CD14-positive monocyte (primary cell): ENCODE measurements at regions not wholly inside any gene's neighbourhood (a gene's known extent, or its start where the extent isn't known, plus 50 kb on each side); places are given as distances from the start of the nearest gene placed in this dataset.

Source experiments
- DNase-seq, 3 donors: peaks; one replicate each; pipeline ENCODE4 v3.0.0-alpha.2; 2011 to 2022
- H2AFZ ChIP-seq: 2 replicates; pipeline ENCODE4 v1.6.0; 2012; ENCODE audit warnings: mild to moderate bottlenecking, low read depth, low read length, inconsistent platforms; ENCODE audit not compliant: insufficient read depth, poor library complexity, severe bottlenecking
- H3K27ac ChIP-seq, 2 donors: 1 replicate in 1 of 2; 2 replicates in 1 of 2; pipeline ENCODE4 v1.5.1; 2012 to 2013; ENCODE audit warnings: low read length in 2 of 2, control low read depth in 1 of 2, inconsistent platforms in 1 of 2, low read depth in 1 of 2, mild to moderate bottlenecking in 1 of 2
- H3K27me3 ChIP-seq, 2 donors: one replicate each; pipeline versions ENCODE4 v1.6.0 to v1.6.1; 2011 to 2013; ENCODE audit warnings: low read length in 2 of 2; ENCODE audit not compliant: control insufficient read depth in 2 of 2, insufficient read depth in 2 of 2
- H3K36me3 ChIP-seq, 2 donors: replicated peaks in 1 of 2; 1 replicate in 1 of 2; 2 replicates in 1 of 2; pipeline versions ENCODE4 v1.5.1 to v1.6.1; 2012 to 2013; ENCODE audit warnings: low read length in 2 of 2, control low read depth in 1 of 2, inconsistent platforms in 1 of 2, mild to moderate bottlenecking in 1 of 2; ENCODE audit not compliant: insufficient read depth in 2 of 2, control insufficient read depth in 1 of 2
- H3K4me1 ChIP-seq, 2 donors: 1 replicate in 1 of 2; 2 replicates in 1 of 2; pipeline versions ENCODE4 v1.5.1 to v1.6.1; 2012 to 2013; ENCODE audit warnings: low read length in 2 of 2, control low read depth in 1 of 2, inconsistent platforms in 1 of 2, mild to moderate bottlenecking in 1 of 2, moderate library complexity in 1 of 2; ENCODE audit not compliant: insufficient read depth in 2 of 2, control insufficient read depth in 1 of 2
- H3K4me2 ChIP-seq: replicated peaks from 2 replicates; pipeline ENCODE3; 2012; ENCODE audit warnings: low read length, moderate library complexity, mild to moderate bottlenecking; ENCODE audit not compliant: poor library complexity, severe bottlenecking; ENCODE audit errors: extremely low read depth
- H3K4me3 ChIP-seq, 3 experiments: fragments of 200-600 bp in 1 of 3; sonication (generic) in 1 of 3; replicated peaks in 1 of 3; 1 replicate in 2 of 3; 2 replicates in 1 of 3; pipeline ENCODE4 v1.5.1; 2011 to 2013; ENCODE audit warnings: low read length in 3 of 3, mild to moderate bottlenecking in 3 of 3, control low read depth in 2 of 3, low read depth in 2 of 3, inconsistent platforms in 1 of 3, moderate library complexity in 1 of 3
- H3K79me2 ChIP-seq: 2 replicates; pipeline ENCODE4 v1.6.0; 2012; ENCODE audit warnings: mild to moderate bottlenecking, control low read depth, inconsistent platforms, low read length, moderate library complexity; ENCODE audit not compliant: insufficient read depth
- H3K9ac ChIP-seq: 2 replicates; pipeline ENCODE4 v1.6.0; 2017; ENCODE audit warnings: low read length, mild to moderate bottlenecking; ENCODE audit not compliant: insufficient read depth, poor library complexity, severe bottlenecking
- H3K9me3 ChIP-seq, 2 donors: replicated peaks in 1 of 2; 1 replicate in 1 of 2; 2 replicates in 1 of 2; pipeline versions ENCODE4 v1.5.1 to v1.6.1; 2012 to 2013; ENCODE audit warnings: low read length in 2 of 2, control low read depth in 1 of 2; ENCODE audit not compliant: control insufficient read depth in 1 of 2, insufficient read depth in 1 of 2
- H4K20me1 ChIP-seq: 2 replicates; pipeline ENCODE4 v1.6.0; 2012; ENCODE audit warnings: mild to moderate bottlenecking, low read length, control low read depth, moderate library complexity; ENCODE audit not compliant: insufficient read depth
- H3K27ac Mint-ChIP-seq, 7 donors: one replicate each; pipeline ENCODE4 v1.8.0; 2020; ENCODE audit warnings: mild to moderate bottlenecking in 7 of 7, mixed read lengths in 7 of 7, moderate library complexity in 6 of 7, inconsistent platforms in 2 of 7
- H3K27me3 Mint-ChIP-seq, 3 donors: one replicate each; pipeline ENCODE4 v1.8.0; 2021 to 2022; ENCODE audit warnings: low read depth in 3 of 3, mild to moderate bottlenecking in 3 of 3, mixed read lengths in 3 of 3, moderate library complexity in 3 of 3, inconsistent platforms in 1 of 3
- H3K36me3 Mint-ChIP-seq, 2 donors: one replicate each; pipeline ENCODE4 v1.8.0; 2020; ENCODE audit warnings: mixed read lengths in 2 of 2, inconsistent platforms in 1 of 2, mild to moderate bottlenecking in 1 of 2
- H3K4me1 Mint-ChIP-seq: one replicate; pipeline ENCODE4 v1.8.0; 2020; ENCODE audit warnings: mild to moderate bottlenecking, mixed read lengths
- H3K4me3 Mint-ChIP-seq, 2 donors: one replicate each; pipeline ENCODE4 v1.8.0; 2020; ENCODE audit warnings: mild to moderate bottlenecking in 2 of 2, mixed read lengths in 2 of 2, moderate library complexity in 1 of 2
- H3K9me3 Mint-ChIP-seq, 7 donors: one replicate each; pipeline ENCODE4 v1.8.0; 2020 to 2022; ENCODE audit warnings: mixed read lengths in 7 of 7, mild to moderate bottlenecking in 6 of 7, moderate library complexity in 6 of 7, inconsistent platforms in 2 of 7
- WGBS: methylation state at CpG from one replicate; pipeline ENCODE4 v1.1.5; 2013; ENCODE audit warnings: missing lambda C conversion rate; ENCODE audit not compliant: insufficient coverage; 5-methylcytosine and 5-hydroxymethylcytosine counted together
- intact Hi-C, 2 donors: fragments of 100-400 bp; cut with micrococcal nuclease; formaldehyde crosslinking; loops; one replicate each; pipeline versions ENCODE4 v1.15.0 to v1.15.1; 2023
- TF ChIP-seq, protein P1 (sequence below): fragments of 200-600 bp; IDR thresholded peaks from one replicate; pipeline ENCODE4 v1.8.0; 2022; ENCODE audit warnings: antibody characterized with exemption, mild to moderate bottlenecking

DNA sequence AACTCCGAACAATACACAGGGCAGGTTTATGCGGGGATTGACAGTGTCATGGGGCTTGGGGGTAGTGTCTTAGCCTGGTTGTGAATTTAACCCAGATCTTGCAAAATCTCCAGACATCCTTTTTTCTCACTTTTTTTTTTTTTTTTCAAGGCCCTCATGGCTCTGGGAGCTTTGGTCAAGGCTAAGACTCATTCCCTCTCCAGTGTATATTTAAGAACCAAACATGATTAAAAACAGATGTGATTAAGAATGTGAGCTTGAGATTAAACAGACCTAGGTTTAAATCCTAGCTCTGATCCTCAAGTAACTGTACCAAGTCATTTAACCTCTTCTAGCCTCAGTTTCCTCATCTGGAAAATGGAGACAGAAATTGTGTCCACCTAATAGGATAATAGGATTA, 151.7 kb upstream of the FUT8 start:
- Histone ChIP-seq H4K20me1 (no peaks in the 10 kb centered on the region), H3K4me2 (no peak overlapping the region), H3K9ac (no peak overlapping the region), H3K27ac (no peak overlapping the region), H3K9me3 (no peaks in the 10 kb centered on the region), H3K4me3 (no peak overlapping the region), H3K36me3 (no peaks in the 10 kb centered on the region), H2AFZ (no peak overlapping the region), H3K27me3 (no peaks in the 10 kb centered on the region), H3K4me1 (no peaks in the 10 kb centered on the region), H3K79me2 (no peaks in the 10 kb centered on the region)
- TF ChIP-seq, protein P1, sequence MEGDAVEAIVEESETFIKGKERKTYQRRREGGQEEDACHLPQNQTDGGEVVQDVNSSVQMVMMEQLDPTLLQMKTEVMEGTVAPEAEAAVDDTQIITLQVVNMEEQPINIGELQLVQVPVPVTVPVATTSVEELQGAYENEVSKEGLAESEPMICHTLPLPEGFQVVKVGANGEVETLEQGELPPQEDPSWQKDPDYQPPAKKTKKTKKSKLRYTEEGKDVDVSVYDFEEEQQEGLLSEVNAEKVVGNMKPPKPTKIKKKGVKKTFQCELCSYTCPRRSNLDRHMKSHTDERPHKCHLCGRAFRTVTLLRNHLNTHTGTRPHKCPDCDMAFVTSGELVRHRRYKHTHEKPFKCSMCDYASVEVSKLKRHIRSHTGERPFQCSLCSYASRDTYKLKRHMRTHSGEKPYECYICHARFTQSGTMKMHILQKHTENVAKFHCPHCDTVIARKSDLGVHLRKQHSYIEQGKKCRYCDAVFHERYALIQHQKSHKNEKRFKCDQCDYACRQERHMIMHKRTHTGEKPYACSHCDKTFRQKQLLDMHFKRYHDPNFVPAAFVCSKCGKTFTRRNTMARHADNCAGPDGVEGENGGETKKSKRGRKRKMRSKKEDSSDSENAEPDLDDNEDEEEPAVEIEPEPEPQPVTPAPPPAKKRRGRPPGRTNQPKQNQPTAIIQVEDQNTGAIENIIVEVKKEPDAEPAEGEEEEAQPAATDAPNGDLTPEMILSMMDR = no peak
- H3K27me3 Mint-ChIP-seq = peaks cover 3 to 7% (median 5%) of the 10 kb centered on the region in 3 donors
- H3K27ac Mint-ChIP-seq = no peak overlapping the region
- DNase-seq = no peak
- H3K9me3 Mint-ChIP-seq = peaks cover 3 to 16% (median 10%) of the 10 kb centered on the region in 7 donors
- intact Hi-C loops = no loop called here
- H3K36me3 Mint-ChIP-seq = no peaks in the 10 kb centered on the region
- no peak overlapping the region for H3K4me3 Mint-ChIP-seq
- 100% methylated on average over 1 of the region's 2 CpGs for WGBS
- no peaks in the 10 kb centered on the region for H3K4me1 Mint-ChIP-seq

GRCh38 chr14:65261425-65261920, 151.1 kb upstream of the FUT8 start:
- H3K4me3 ChIP-seq = no peak overlapping the region

More at GRCh38 chr14:65261425-65261920, 151.1 kb upstream of the FUT8 start:
- Mint-ChIP-seq H3K27me3 (peaks cover 3 to 7% (median 5%) of the 10 kb centered on the region in 3 donors), H3K36me3 (no peaks in the 10 kb centered on the region), H3K27ac (no peak overlapping the region), H3K4me1 (no peaks in the 10 kb centered on the region), H3K9me3 (peaks cover 3 to 16% (median 10%) of the 10 kb centered on the region in 7 donors), H3K4me3 (no peak overlapping the region)
- H3K27ac ChIP-seq = no peak overlapping the region
- intact Hi-C loops = no loop called here
- H3K4me2 ChIP-seq = no peak overlapping the region
- 89% methylated on average over 1 of the region's 1 CpG for WGBS
- H3K9me3 ChIP-seq = no peaks in the 10 kb centered on the region
- H3K27me3 ChIP-seq = no peaks in the 10 kb centered on the region
- H2AFZ ChIP-seq = no peak overlapping the region
- H3K9ac ChIP-seq = no peak overlapping the region
- no peaks in the 10 kb centered on the region for H4K20me1 ChIP-seq
- H3K36me3 ChIP-seq = no peaks in the 10 kb centered on the region
- H3K4me1 ChIP-seq = no peaks in the 10 kb centered on the region
- no peak for DNase-seq
- no peaks in the 10 kb centered on the region for H3K79me2 ChIP-seq
- TF ChIP-seq, protein P1 = no peak
